ENCODE measurements at regions not wholly inside any gene's neighbourhood (a gene's known extent, or its start where the extent isn't known, plus 50 kb on each side); places are given as distances from the start of the nearest gene placed in this dataset.
"Not testable (repeated sequence)": the region's sequence is repeated elsewhere in the genome, so short reads cannot be mapped to it uniquely, and the experiment has no call there.

- not testable (repeated sequence) for DNase-seq (ENCODE audit: extremely low read depth in 1 of 2, low read depth in 1 of 2)
Observed at GRCh38 chr9:18066608-18067007, 407.3 kb upstream of the ADAMTSL1 start.

GRCh38 chr9:18067548-18068120, 406.3 kb upstream of the ADAMTSL1 start:
- DNase-seq (ENCODE audit: extremely low read depth in 1 of 2, low read depth in 1 of 2), result no peak

GRCh38 chr9:18068900-18069299, 405.1 kb upstream of the ADAMTSL1 start:
- no peak for DNase-seq (ENCODE audit: extremely low read depth in 1 of 2, low read depth in 1 of 2)

GRCh38 chr9:18071651-18072060, 402.3 kb upstream of the ADAMTSL1 start:
- no peak for DNase-seq (ENCODE audit: extremely low read depth in 1 of 2, low read depth in 1 of 2)

- DNase-seq (ENCODE audit: extremely low read depth in 1 of 2, low read depth in 1 of 2), result no peak
Observed at GRCh38 chr9:18073002-18073401, 401.0 kb upstream of the ADAMTSL1 start.

GRCh38 chr9:18074041-18074440, 399.9 kb upstream of the ADAMTSL1 start:
- no peak for DNase-seq (ENCODE audit: extremely low read depth in 1 of 2, low read depth in 1 of 2)

- DNase-seq (ENCODE audit: extremely low read depth in 1 of 2, low read depth in 1 of 2), result no peak
Observed at GRCh38 chr9:18075253-18075952, 398.6 kb upstream of the ADAMTSL1 start.

- no peak for DNase-seq (ENCODE audit: extremely low read depth in 1 of 2, low read depth in 1 of 2)
Observed at GRCh38 chr9:18077941-18078678, 395.8 kb upstream of the ADAMTSL1 start.

GRCh38 chr9:18092138-18092537, 381.8 kb upstream of the ADAMTSL1 start:
- DNase-seq (ENCODE audit: extremely low read depth in 1 of 2, low read depth in 1 of 2), result no peak

- DNase-seq (ENCODE audit: extremely low read depth in 1 of 2, low read depth in 1 of 2), result no peak
Observed at GRCh38 chr9:18106006-18106560, 367.9 kb upstream of the ADAMTSL1 start.

GRCh38 chr9:18109675-18110074, 364.3 kb upstream of the ADAMTSL1 start:
- DNase-seq (ENCODE audit: extremely low read depth in 1 of 2, low read depth in 1 of 2), result no peak

GRCh38 chr9:18111146-18111545, 362.8 kb upstream of the ADAMTSL1 start:
- DNase-seq (ENCODE audit: extremely low read depth in 1 of 2, low read depth in 1 of 2), result no peak

GRCh38 chr9:18114559-18115475, 359.1 kb upstream of the ADAMTSL1 start:
- DNase-seq (ENCODE audit: extremely low read depth in 1 of 2, low read depth in 1 of 2), result no peak

- no peak for DNase-seq (ENCODE audit: extremely low read depth in 1 of 2, low read depth in 1 of 2)
Observed at GRCh38 chr9:18118268-18118667, 355.7 kb upstream of the ADAMTSL1 start.

- no peak for DNase-seq (ENCODE audit: extremely low read depth in 1 of 2, low read depth in 1 of 2)
Observed at GRCh38 chr9:18122171-18122570, 351.8 kb upstream of the ADAMTSL1 start.

GRCh38 chr9:18124760-18125159, 349.2 kb upstream of the ADAMTSL1 start:
- no peak for DNase-seq (ENCODE audit: extremely low read depth in 1 of 2, low read depth in 1 of 2)

GRCh38 chr9:18126831-18127498, 347.0 kb upstream of the ADAMTSL1 start:
- no peak for DNase-seq (ENCODE audit: extremely low read depth in 1 of 2, low read depth in 1 of 2)

- DNase-seq (ENCODE audit: extremely low read depth in 1 of 2, low read depth in 1 of 2), result no peak
Observed at GRCh38 chr9:18127499-18127875, 346.5 kb upstream of the ADAMTSL1 start.

- DNase-seq (ENCODE audit: extremely low read depth in 1 of 2, low read depth in 1 of 2), result no peak
Observed at GRCh38 chr9:18129809-18130334, 344.1 kb upstream of the ADAMTSL1 start.
